ENCODE measurements at regions not wholly inside any gene's neighbourhood (a gene's known extent, or its start where the extent isn't known, plus 50 kb on each side); places are given as distances from the start of the nearest gene placed in this dataset.

GRCh38 chr4:31298737-31299136 is 578.6 kb downstream of the PCDH7 start:
- DNase-seq, result no peak

- DNase-seq, result no peak
Observed at GRCh38 chr4:31307029-31307428, 586.9 kb downstream of the PCDH7 start.

GRCh38 chr4:31324814-31325213 is 604.6 kb downstream of the PCDH7 start:
- DNase-seq, result no peak

- DNase-seq, result no peak
Observed at GRCh38 chr4:31325300-31325699, 605.1 kb downstream of the PCDH7 start.

- DNase-seq, result no peak
Observed at GRCh38 chr4:31327031-31327430, 606.9 kb downstream of the PCDH7 start.

GRCh38 chr4:31328932-31329331 is 608.8 kb downstream of the PCDH7 start:
- DNase-seq, result no peak

- DNase-seq, result no peak
Observed at GRCh38 chr4:31334086-31334910, 614.1 kb downstream of the PCDH7 start.

- no peak for DNase-seq
Observed at GRCh38 chr4:31338000-31338399, 617.8 kb downstream of the PCDH7 start.

GRCh38 chr4:31341601-31342359 is 621.6 kb downstream of the PCDH7 start:
- no peak for DNase-seq

- DNase-seq, result no peak
Observed at GRCh38 chr4:31343061-31343460, 622.9 kb downstream of the PCDH7 start.

GRCh38 chr4:31349907-31350306 is 629.7 kb downstream of the PCDH7 start:
- no peak for DNase-seq

- no peak for DNase-seq
Observed at GRCh38 chr4:31351695-31352094, 631.5 kb downstream of the PCDH7 start.

GRCh38 chr4:31356839-31357238 is 636.7 kb downstream of the PCDH7 start:
- DNase-seq, result no peak

- no peak for DNase-seq
Observed at GRCh38 chr4:31360786-31361185, 640.6 kb downstream of the PCDH7 start.

- no peak for DNase-seq
Observed at GRCh38 chr4:31362756-31363155, 642.6 kb downstream of the PCDH7 start.

GRCh38 chr4:31365006-31365690 is 645.0 kb downstream of the PCDH7 start:
- no peak for DNase-seq

GRCh38 chr4:31366041-31366440 is 645.9 kb downstream of the PCDH7 start:
- no peak for DNase-seq

GRCh38 chr4:31370866-31371465 is 650.8 kb downstream of the PCDH7 start:
- no peak for DNase-seq

GRCh38 chr4:31374256-31374960 is 654.2 kb downstream of the PCDH7 start:
- no peak for DNase-seq

- DNase-seq, result no peak
Observed at GRCh38 chr4:31375936-31376335, 655.8 kb downstream of the PCDH7 start.

- no peak for DNase-seq
Observed at GRCh38 chr4:31379364-31379763, 659.2 kb downstream of the PCDH7 start.

- DNase-seq, result no peak
Observed at GRCh38 chr4:31383767-31384166, 663.6 kb downstream of the PCDH7 start.

GRCh38 chr4:31390849-31391248 is 670.7 kb downstream of the PCDH7 start:
- DNase-seq, result no peak

Data from NK-92 treated with Interleukin-12 subunit alpha and Interleukin-12 subunit beta, amount 100 ng/mL, for 24 hours (cell line).